OCI-LY7 (cell line): ENCODE measurements at regions not wholly inside any gene's neighbourhood (a gene's known extent, or its start where the extent isn't known, plus 50 kb on each side); places are given as distances from the start of the nearest gene placed in this dataset.

Experiments used
- EZH2phosphoT487 ChIP-seq: fragments of 200-600 bp; sonication (generic); IDR thresholded peaks from 2 replicates; pipeline ENCODE4 v1.6.1; 2018; ENCODE audit warnings: low read depth, borderline replicate concordance, mild to moderate bottlenecking, mixed run types, antibody characterized with exemption, low read length, moderate library complexity, mixed read lengths
- TF ChIP-seq, protein P1 (sequence below): fragments of 200-600 bp; sonication (generic); conservative IDR thresholded peaks from 2 replicates; pipeline ENCODE4 v1.5.1; 2014; ENCODE audit warnings: mild to moderate bottlenecking, antibody characterized with exemption, low read length, moderate library complexity, mixed read lengths

GRCh38 chr4:148522995-148523394 lies 80.8 kb upstream of the NR3C2 start:
- TF ChIP-seq, protein P1, sequence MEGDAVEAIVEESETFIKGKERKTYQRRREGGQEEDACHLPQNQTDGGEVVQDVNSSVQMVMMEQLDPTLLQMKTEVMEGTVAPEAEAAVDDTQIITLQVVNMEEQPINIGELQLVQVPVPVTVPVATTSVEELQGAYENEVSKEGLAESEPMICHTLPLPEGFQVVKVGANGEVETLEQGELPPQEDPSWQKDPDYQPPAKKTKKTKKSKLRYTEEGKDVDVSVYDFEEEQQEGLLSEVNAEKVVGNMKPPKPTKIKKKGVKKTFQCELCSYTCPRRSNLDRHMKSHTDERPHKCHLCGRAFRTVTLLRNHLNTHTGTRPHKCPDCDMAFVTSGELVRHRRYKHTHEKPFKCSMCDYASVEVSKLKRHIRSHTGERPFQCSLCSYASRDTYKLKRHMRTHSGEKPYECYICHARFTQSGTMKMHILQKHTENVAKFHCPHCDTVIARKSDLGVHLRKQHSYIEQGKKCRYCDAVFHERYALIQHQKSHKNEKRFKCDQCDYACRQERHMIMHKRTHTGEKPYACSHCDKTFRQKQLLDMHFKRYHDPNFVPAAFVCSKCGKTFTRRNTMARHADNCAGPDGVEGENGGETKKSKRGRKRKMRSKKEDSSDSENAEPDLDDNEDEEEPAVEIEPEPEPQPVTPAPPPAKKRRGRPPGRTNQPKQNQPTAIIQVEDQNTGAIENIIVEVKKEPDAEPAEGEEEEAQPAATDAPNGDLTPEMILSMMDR: no peak
- TF ChIP-seq EZH2phosphoT487: no peak
